Loucy (cell line): ENCODE measurements at regions not wholly inside any gene's neighbourhood (a gene's known extent, or its start where the extent isn't known, plus 50 kb on each side); places are given as distances from the start of the nearest gene placed in this dataset.
"Not testable (repeated sequence)": the region's sequence is repeated elsewhere in the genome, so short reads cannot be mapped to it uniquely, and the experiment has no call there.

Experiments used
- CTCF ChIP-seq: fragments of 200-600 bp; sonication (generic); conservative IDR thresholded peaks from 2 replicates; pipeline ENCODE4 v1.5.1; 2014; ENCODE audit warnings: mild to moderate bottlenecking, antibody characterized with exemption, low read length
- EZH2phosphoT487 ChIP-seq: fragments of 200-600 bp; IDR thresholded peaks from 2 replicates; pipeline ENCODE4 v1.6.1; 2018; ENCODE audit warnings: antibody characterized with exemption, mild to moderate bottlenecking, moderate library complexity, borderline replicate concordance

GRCh38 chr20:28593383-28593782 is 2664.1 kb upstream of the DEFB115 start:
- not testable (repeated sequence) for TF ChIP-seq EZH2phosphoT487, CTCF
